T-helper 17 cell (primary cell): ENCODE measurements at regions not wholly inside any gene's neighbourhood (a gene's known extent, or its start where the extent isn't known, plus 50 kb on each side); places are given as distances from the start of the nearest gene placed in this dataset.

Source experiments
- ATAC-seq: fragments of 150-1000 bp; cut with Tn5 transposase; 2 replicates; pipeline ENCODE4 v1.10.0; 2021; ENCODE audit warnings: mild to moderate bottlenecking, moderate library complexity
- DNase-seq, 3 donors: peaks; one replicate each; pipeline versions ENCODE4 v3.0.0 to v3.0.0-alpha.2; 2020 to 2021
- H3K9me3 ChIP-seq: one replicate; pipeline ENCODE4 v1.7.0; 2013; ENCODE audit warnings: low read length, mild to moderate bottlenecking; ENCODE audit not compliant: control insufficient read depth, poor library complexity, severe bottlenecking
- H3K27ac Mint-ChIP-seq: one replicate; pipeline ENCODE4 v1.8.0; 2022; ENCODE audit warnings: mild to moderate bottlenecking, moderate library complexity, mixed read lengths
- H3K27me3 Mint-ChIP-seq: one replicate; pipeline ENCODE4 v1.8.0; 2022; ENCODE audit warnings: mixed read lengths
- H3K36me3 Mint-ChIP-seq: one replicate; pipeline ENCODE4 v1.8.0; 2022; ENCODE audit warnings: low read depth, mixed read lengths
- H3K4me1 Mint-ChIP-seq: one replicate; pipeline ENCODE4 v1.8.0; 2022; ENCODE audit warnings: mild to moderate bottlenecking, mixed read lengths
- H3K4me3 Mint-ChIP-seq: one replicate; pipeline ENCODE4 v1.8.0; 2022; ENCODE audit warnings: mild to moderate bottlenecking, moderate library complexity, mixed read lengths

DNA sequence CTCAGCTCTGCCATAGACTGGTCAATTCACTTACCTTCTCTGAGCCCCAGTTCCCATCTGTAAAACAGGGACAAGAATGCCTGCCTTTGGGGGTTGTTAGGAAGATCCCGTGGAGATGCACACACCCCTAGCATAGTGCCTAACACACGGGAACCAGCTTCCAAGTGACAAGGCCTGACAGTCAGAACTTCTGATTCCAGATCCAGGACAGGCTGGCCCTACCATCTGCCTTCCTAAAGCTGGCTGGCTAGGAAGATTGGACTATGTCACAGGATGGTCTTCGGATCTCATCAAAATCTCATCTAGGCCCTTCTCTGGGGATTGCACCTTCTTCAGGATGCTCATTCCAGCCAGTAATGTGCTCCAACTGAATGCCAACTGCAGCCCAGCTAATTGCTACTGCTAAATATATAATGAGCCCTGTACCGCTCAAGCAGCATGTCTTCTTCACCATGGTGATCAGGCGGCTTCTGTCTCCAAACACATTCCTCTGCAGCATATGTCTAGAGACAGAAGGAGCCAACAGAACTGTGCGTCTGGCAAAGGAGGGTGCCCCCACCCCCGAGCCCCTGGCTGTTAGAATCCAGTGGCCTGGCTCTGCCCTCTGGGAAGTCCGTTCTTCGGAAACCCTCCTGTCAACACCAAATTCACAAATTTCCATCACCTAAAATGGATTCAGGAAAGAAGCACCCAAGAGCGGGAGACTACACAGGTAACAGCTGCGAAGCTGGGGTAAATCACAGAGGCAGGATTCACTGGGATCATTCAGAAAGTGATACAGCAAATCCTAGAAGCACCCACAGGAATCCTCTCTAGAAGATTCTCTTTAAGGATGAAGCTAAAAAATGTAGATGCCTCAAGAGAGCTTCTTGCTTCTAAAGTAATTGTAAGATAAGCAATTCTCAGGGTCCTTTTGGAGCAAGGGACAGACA is 142.1 kb upstream of the EEPD1 start:
- ATAC-seq = no peak
- Mint-ChIP-seq H3K27ac (no peak overlapping the region), H3K27me3 (no peaks in the 10 kb centered on the region), H3K4me3 (no peak overlapping the region), H3K36me3 (no peaks in the 10 kb centered on the region), H3K4me1 (peaks cover 2% of the 10 kb centered on the region)
- no peaks in the 10 kb centered on the region for H3K9me3 ChIP-seq
- no peak for DNase-seq

DNA sequence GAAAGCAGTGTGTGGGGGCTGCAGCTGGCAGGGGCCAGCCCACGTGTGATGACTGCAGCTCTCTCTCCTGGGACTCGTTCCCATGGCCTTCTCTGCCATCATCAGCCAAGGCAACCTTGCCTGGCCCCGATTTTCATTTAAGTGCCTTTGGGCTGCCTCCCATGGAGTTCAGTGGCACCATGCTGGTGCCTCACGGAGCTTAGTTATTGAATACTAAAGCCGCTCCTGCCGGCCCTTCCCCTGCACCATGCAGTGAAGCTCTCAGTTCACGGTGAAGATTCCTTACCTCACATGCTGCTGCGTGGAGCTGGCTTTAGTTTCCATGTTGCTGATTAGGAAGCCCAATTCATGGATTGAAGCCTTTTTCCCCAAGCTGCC is 141.5 kb upstream of the EEPD1 start:
- Mint-ChIP-seq H3K4me3 (no peak overlapping the region), H3K4me1 (peaks cover 2% of the 10 kb centered on the region), H3K36me3 (no peaks in the 10 kb centered on the region)

DNA sequence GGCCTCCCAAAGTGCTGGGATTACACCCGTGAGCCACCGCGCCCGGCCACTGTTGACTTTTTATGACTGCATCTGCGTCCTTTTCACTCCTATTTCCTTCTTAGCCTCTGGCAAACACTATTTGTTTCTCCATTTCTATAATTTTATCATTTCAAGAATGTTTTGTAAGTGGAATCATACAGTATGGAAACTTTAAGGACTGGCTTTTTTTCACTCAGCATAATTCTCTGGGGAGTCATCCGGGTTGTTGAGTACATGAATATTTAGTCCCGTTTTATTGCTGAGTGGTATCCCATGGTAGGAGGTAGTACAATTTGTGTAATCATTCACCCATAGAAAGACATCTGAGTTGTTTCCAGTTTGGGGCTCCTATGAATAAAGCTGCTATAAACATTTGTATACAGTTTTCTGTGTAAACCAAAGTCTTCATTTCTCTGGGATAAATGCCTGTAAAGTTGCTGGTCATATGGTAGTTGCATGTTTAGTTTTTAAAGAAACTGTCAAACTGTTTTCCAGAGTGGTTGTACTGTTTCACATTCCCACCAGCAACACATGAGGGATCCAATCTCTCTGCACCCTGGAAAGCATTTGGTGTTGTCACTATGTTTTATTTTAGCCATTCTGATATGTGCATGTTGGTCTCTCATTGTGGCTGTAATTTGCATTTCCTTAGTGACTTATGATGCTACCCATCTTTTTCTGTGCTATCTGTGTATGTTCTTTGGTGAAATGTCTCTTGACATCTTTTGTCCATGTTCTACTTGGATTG is 139.6 kb upstream of the EEPD1 start:
- Mint-ChIP-seq H3K4me3 (no peak overlapping the region), H3K27ac (no peak overlapping the region), H3K27me3 (peaks cover 10% of the 10 kb centered on the region), H3K4me1 (peaks cover 6% of the 10 kb centered on the region), H3K36me3 (no peaks in the 10 kb centered on the region)
- DNase-seq (no peak), ATAC-seq (no peak)
- H3K9me3 ChIP-seq = no peaks in the 10 kb centered on the region

More for the DNA sequence above, 141.5 kb upstream of the EEPD1 start:
- Mint-ChIP-seq H3K27me3 (no peaks in the 10 kb centered on the region), H3K27ac (no peak overlapping the region)
- ATAC-seq (no peak), DNase-seq (no peak)
- H3K9me3 ChIP-seq = no peaks in the 10 kb centered on the region

DNA sequence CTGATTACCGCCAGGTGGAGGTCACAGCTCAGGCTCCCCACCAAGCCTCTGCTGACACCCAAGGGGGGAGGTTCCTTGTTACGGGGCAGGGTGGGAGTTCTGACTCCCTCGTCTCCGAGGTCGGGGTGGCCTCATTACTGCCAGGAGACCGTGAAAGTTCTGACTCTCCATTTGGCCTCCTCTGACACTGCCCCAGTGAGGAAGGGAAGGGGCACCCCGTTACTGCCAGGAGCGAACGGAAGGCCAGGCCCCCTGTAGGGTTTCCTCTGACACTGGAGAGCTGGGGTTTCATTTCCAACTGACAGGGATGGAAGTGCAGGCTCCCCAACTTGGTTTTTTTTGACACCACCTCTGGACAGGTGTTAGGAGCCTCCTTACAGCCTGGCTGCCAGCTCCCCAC is 138.1 kb upstream of the EEPD1 start:
- ATAC-seq (no peak), DNase-seq (no peak)
- no peaks in the 10 kb centered on the region for H3K9me3 ChIP-seq
- H3K27me3 Mint-ChIP-seq = peaks cover 10% of the 10 kb centered on the region
- H3K36me3 Mint-ChIP-seq = no peaks in the 10 kb centered on the region
- H3K27ac Mint-ChIP-seq = peak overlapping the region; percentile 3
- no peak overlapping the region for H3K4me3 Mint-ChIP-seq
- H3K4me1 Mint-ChIP-seq = peaks cover 6% of the 10 kb centered on the region

DNA sequence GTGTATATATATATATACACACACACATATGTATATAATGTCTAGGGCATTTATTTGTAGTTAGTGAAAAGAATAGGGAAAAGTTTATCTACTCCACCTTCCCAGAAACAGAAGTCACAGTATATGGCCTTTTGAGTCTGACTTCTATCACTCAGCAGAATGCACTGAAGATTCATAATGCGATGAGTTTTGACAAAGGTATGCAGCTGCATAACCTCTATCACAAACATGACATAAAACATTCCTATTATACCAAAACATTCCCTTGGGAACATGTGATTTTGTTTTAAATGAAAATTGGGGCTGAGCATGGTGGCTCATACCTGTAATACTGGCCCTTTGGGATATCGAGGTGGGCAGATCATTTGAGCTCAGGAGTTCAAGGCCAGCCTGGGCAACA is 137.3 kb upstream of the EEPD1 start:
- ATAC-seq (no peak), DNase-seq (no peak)
- H3K4me1 Mint-ChIP-seq = peaks cover 6% of the 10 kb centered on the region
- H3K4me3 Mint-ChIP-seq = no peak overlapping the region
- no peaks in the 10 kb centered on the region for H3K9me3 ChIP-seq
- H3K36me3 Mint-ChIP-seq = no peaks in the 10 kb centered on the region
- H3K27ac Mint-ChIP-seq = no peak overlapping the region
- peaks cover 10% of the 10 kb centered on the region for H3K27me3 Mint-ChIP-seq

DNA sequence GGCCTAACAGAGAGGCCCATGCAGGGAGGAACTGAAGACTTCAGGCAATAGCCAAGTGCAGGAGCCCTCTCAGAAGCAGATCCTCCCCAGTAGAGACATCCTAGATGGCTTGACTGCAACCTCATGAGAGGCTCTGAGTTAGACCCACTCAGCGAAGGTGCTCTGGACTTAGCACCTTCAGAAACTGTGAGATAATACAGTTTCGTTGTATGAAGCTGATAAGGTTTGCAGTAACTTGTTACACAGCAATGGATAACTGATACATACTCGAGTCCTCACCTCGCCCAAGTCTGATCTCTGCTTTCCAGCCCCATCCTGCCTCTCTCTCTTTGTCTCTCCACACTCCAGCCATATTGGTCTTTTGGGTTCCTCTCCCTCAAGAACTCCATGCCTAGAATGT is 136.4 kb upstream of the EEPD1 start:
- H3K4me3 Mint-ChIP-seq = no peak overlapping the region
- DNase-seq (no peak), ATAC-seq (no peak)
- H3K36me3 Mint-ChIP-seq = no peaks in the 10 kb centered on the region
- H3K27me3 Mint-ChIP-seq = peaks cover 10% of the 10 kb centered on the region
- no peak overlapping the region for H3K27ac Mint-ChIP-seq
- no peaks in the 10 kb centered on the region for H3K9me3 ChIP-seq
- peaks cover 6% of the 10 kb centered on the region for H3K4me1 Mint-ChIP-seq

DNA sequence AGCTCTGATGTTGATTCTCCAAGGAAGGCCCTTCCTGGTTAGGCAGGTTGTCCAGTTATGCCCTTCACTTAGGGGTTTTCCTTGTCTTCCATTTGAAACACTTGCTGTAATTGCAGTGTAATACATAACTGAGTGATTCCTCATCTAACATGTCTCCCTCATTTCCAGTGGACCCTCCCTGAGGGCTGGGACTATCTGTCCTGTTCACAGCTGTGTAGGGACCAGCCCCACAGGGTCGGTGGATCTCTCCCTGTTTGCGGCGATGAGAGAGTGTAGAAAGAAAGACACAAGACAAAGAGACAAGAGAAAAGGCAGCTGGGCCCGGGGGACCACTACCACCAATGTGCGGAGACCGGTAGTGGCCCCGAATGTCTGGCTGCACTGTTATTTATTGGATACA is 135.9 kb upstream of the EEPD1 start:
- Mint-ChIP-seq H3K4me3 (no peak overlapping the region), H3K36me3 (no peaks in the 10 kb centered on the region), H3K4me1 (peaks cover 6% of the 10 kb centered on the region), H3K27me3 (peaks cover 10% of the 10 kb centered on the region), H3K27ac (peak overlapping the region; percentile 71)
- ATAC-seq (no peak), DNase-seq (no peak)
- H3K9me3 ChIP-seq = no peaks in the 10 kb centered on the region

DNA sequence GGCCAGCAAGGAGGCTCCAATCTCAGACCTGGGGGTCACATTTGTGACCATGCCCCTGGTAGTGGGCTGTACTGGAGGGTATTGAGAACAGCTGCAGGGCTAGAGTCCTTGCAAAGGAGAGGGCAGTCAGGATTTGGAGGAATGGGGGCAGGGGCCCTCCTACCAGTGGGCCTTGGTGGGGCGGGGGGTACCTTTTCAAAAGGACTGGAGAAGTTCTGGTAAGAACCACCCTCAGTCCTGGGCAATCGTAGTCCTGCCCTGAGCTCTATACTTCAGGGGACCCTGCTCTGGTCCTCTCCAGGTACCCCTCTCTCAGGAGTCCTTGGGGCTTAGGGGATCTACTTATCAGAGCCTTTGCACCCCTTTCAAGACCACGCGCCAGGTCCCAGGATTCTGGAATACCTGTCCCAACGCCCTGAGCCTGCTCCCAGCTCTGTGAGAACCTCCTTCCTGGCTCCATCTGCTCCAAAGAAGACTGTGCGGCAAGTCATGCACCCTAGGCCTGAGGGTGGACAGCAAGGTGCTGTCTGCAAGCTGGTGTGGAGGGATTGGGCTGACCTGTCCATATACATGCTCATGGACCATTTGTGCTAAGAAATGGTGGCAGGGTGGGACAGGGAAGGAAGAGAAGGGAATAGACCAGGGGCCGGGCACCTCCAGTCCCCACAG is 134.1 kb upstream of the EEPD1 start:
- H3K27me3 Mint-ChIP-seq = peaks cover 10% of the 10 kb centered on the region
- H3K9me3 ChIP-seq = no peaks in the 10 kb centered on the region
- peaks cover 4% of the 10 kb centered on the region for H3K4me1 Mint-ChIP-seq
- no peaks in the 10 kb centered on the region for H3K36me3 Mint-ChIP-seq
- no peak overlapping the region for H3K27ac Mint-ChIP-seq
- ATAC-seq (no peak), DNase-seq (no peak)
- no peak overlapping the region for H3K4me3 Mint-ChIP-seq

- H3K27ac Mint-ChIP-seq = no peak overlapping the region
- no peaks in the 10 kb centered on the region for H3K9me3 ChIP-seq
- ATAC-seq (no peak), DNase-seq (no peak)
- peaks cover 4% of the 10 kb centered on the region for H3K4me1 Mint-ChIP-seq
- no peak overlapping the region for H3K4me3 Mint-ChIP-seq
- no peaks in the 10 kb centered on the region for H3K36me3 Mint-ChIP-seq
- peaks cover 10% of the 10 kb centered on the region for H3K27me3 Mint-ChIP-seq
These were observed 133.5 kb upstream of the EEPD1 start for GRCh38 chr7:36019538-36019937.

DNA sequence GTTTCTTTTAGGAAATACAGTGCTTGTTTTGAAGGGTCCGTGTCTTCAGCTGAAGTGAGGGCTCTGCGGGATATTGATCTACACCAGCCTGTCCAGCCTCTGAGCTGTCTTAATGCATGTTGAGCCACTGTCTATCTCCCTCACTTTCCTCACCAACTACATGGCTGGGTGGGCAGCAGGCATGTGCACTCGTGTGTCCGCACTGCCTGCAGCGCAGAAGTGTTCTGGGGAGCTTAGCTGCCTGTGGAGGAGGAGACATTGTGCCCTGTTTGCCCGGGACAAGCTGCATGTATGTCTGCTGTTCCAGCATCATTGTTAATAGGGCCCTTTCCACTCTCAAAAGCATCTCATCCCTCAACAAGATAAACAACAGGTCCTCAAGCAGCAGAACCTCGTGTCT is 133.1 kb upstream of the EEPD1 start:
- Mint-ChIP-seq H3K4me3 (no peak overlapping the region), H3K27me3 (peaks cover 15% of the 10 kb centered on the region), H3K36me3 (no peaks in the 10 kb centered on the region), H3K27ac (no peak overlapping the region), H3K4me1 (peaks cover 4% of the 10 kb centered on the region)
- no peak for DNase-seq
- ATAC-seq = no peak
- H3K9me3 ChIP-seq = no peaks in the 10 kb centered on the region

DNA sequence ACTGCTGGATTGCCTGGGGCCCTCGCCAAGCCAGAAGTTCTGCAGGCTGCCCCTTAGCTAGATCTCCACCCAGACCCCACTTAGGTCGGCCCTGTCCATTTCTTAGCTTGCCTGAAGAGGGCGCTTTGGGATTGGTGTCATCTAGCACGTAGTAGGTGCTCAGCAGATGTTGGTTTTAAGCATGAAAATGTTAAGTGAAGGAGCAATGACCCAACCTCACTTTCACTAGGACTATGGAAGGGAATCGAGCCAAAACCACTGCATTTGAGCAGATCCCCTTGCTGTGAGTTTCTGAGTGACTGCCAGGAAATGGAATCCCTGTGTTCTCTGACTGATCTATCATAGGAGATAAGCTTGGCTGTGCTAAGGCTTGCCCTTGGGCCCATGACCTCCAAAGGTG is 131.7 kb upstream of the EEPD1 start:
- peaks cover 18% of the 10 kb centered on the region for H3K27me3 Mint-ChIP-seq
- no peak overlapping the region for H3K27ac Mint-ChIP-seq
- peaks cover 4% of the 10 kb centered on the region for H3K4me1 Mint-ChIP-seq
- DNase-seq (no peak), ATAC-seq (no peak)
- no peak overlapping the region for H3K4me3 Mint-ChIP-seq
- no peaks in the 10 kb centered on the region for H3K9me3 ChIP-seq
- no peaks in the 10 kb centered on the region for H3K36me3 Mint-ChIP-seq

DNA sequence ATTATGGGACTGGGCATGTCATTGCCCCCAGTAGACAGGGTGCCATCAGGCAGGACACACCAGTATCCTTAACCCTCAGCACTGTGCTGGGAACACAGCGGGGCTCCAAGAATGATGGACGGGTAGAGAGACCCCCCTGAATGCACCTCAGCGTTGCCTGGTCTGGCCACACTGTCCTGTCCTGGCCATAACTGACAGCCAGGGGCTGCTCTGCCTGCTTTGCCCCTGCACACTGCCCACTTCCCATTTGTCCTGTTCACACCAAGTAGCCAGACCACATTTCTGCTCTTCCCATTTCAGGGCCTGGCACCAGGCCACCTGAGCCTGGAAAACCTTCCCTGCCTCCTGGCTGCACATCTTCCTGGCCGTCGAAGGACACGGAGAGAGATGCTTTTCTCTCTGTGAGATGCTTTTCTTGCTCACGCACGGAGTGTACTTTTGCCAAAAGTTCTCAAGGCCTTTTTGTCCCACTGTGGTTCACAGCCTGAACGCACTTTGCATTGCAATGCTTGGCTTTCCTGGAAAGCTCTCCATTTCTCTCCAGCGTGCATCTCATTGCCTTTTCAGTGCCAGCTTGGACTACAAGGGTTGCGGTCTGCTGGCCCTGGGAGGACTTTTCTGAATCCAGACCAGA is 131.0 kb upstream of the EEPD1 start:
- no peak overlapping the region for H3K27ac Mint-ChIP-seq
- H3K9me3 ChIP-seq = no peaks in the 10 kb centered on the region
- no peak for ATAC-seq

GRCh38 chr7:36023033-36023560 is 130.0 kb upstream of the EEPD1 start:
- no peak for ATAC-seq
- H3K27me3 Mint-ChIP-seq = peaks cover 25% of the 10 kb centered on the region
- no peak for DNase-seq
- no peaks in the 10 kb centered on the region for H3K9me3 ChIP-seq
- no peak overlapping the region for H3K4me3 Mint-ChIP-seq
- H3K27ac Mint-ChIP-seq = no peak overlapping the region
- no peaks in the 10 kb centered on the region for H3K4me1 Mint-ChIP-seq
- no peaks in the 10 kb centered on the region for H3K36me3 Mint-ChIP-seq

More for the DNA sequence above, 131.0 kb upstream of the EEPD1 start:
- no peak overlapping the region for H3K4me3 Mint-ChIP-seq
- H3K36me3 Mint-ChIP-seq = no peaks in the 10 kb centered on the region
- peaks cover 1% of the 10 kb centered on the region for H3K4me1 Mint-ChIP-seq
- DNase-seq = no peak
- H3K27me3 Mint-ChIP-seq = peaks cover 20% of the 10 kb centered on the region
